Thoracic aorta (tissue), 2 donors: ENCODE measurements at regions not wholly inside any gene's neighbourhood (a gene's known extent, or its start where the extent isn't known, plus 50 kb on each side); places are given as distances from the start of the nearest gene placed in this dataset.

Experiments used
- ATAC-seq: fragments of 150-250 bp; one replicate; pipeline ENCODE4 v1.8.0; 2017; ENCODE audit warnings: low read depth; ENCODE audit not compliant: insufficient number of reproducible peaks, low FRiP score
- DNase-seq: peaks from one replicate; pipeline ENCODE4 v3.0.0-alpha.2; 2020; ENCODE audit warnings: low spot score
- H3K27ac ChIP-seq, 2 donors: fragments of 200-600 bp; sonication (generic); 1 replicate in 1 of 2; 2 replicates in 1 of 2; pipeline ENCODE4 v1.5.1; 2016; ENCODE audit warnings: mild to moderate bottlenecking in 2 of 2, moderate library complexity in 2 of 2
- H3K27me3 ChIP-seq: fragments of 200-600 bp; sonication (generic); replicated peaks from 2 replicates; pipeline ENCODE4 v1.6.0; 2016; ENCODE audit warnings: mild to moderate bottlenecking; ENCODE audit not compliant: insufficient read depth
- H3K36me3 ChIP-seq: fragments of 200-600 bp; sonication (generic); one replicate; pipeline ENCODE4 v1.5.1; 2016
- H3K4me1 ChIP-seq, 2 donors: fragments of 200-600 bp; sonication (generic); 1 replicate in 1 of 2; 2 replicates in 1 of 2; pipeline versions ENCODE4 v1.5.1 to v1.6.0; 2016; ENCODE audit warnings: low read depth in 2 of 2, mild to moderate bottlenecking in 1 of 2; ENCODE audit not compliant: control insufficient read depth in 1 of 2
- H3K4me3 ChIP-seq: fragments of 200-600 bp; sonication (generic); 2 replicates; pipeline ENCODE4 v1.5.1; 2016; ENCODE audit warnings: mild to moderate bottlenecking
- H3K9me3 ChIP-seq: fragments of 200-600 bp; sonication (generic); 2 replicates; pipeline ENCODE4 v1.5.1; 2016
- TF ChIP-seq, protein P1 (sequence below): fragments of 200-600 bp; sonication (generic); IDR thresholded peaks from one replicate; pipeline ENCODE4 v1.5.1; 2019; ENCODE audit warnings: antibody characterized with exemption

DNA sequence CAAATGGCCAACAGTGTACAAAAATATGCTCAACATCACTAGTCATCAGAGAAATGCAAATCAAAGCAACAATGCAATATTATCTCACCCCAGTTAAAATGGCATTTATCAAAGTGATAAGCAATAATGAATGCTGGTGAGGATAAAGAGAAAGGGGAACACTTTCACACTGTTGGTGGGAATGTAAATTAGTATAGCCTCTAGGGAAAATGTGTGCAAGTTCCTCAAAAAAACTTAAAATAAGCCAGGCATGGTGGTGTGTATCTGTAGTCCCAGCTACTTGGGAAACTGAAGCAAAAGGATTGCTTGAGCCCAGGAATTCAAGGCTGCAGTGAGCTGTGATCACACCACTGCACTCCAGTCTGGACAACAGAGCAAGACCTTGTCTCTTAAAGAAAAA lies 572.1 kb downstream of the NLGN4X start:
- TF ChIP-seq, protein P1, sequence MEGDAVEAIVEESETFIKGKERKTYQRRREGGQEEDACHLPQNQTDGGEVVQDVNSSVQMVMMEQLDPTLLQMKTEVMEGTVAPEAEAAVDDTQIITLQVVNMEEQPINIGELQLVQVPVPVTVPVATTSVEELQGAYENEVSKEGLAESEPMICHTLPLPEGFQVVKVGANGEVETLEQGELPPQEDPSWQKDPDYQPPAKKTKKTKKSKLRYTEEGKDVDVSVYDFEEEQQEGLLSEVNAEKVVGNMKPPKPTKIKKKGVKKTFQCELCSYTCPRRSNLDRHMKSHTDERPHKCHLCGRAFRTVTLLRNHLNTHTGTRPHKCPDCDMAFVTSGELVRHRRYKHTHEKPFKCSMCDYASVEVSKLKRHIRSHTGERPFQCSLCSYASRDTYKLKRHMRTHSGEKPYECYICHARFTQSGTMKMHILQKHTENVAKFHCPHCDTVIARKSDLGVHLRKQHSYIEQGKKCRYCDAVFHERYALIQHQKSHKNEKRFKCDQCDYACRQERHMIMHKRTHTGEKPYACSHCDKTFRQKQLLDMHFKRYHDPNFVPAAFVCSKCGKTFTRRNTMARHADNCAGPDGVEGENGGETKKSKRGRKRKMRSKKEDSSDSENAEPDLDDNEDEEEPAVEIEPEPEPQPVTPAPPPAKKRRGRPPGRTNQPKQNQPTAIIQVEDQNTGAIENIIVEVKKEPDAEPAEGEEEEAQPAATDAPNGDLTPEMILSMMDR, result no peak
- ATAC-seq, result no peak
- no peaks in the 10 kb centered on the region for H3K4me1 ChIP-seq
- H3K36me3 ChIP-seq, result no peaks in the 10 kb centered on the region
- H3K4me3 ChIP-seq, result no peak overlapping the region
- no peaks in the 10 kb centered on the region for H3K9me3 ChIP-seq
- H3K27me3 ChIP-seq, result no peaks in the 10 kb centered on the region
- no peak overlapping the region for H3K27ac ChIP-seq
- no peak for DNase-seq

DNA sequence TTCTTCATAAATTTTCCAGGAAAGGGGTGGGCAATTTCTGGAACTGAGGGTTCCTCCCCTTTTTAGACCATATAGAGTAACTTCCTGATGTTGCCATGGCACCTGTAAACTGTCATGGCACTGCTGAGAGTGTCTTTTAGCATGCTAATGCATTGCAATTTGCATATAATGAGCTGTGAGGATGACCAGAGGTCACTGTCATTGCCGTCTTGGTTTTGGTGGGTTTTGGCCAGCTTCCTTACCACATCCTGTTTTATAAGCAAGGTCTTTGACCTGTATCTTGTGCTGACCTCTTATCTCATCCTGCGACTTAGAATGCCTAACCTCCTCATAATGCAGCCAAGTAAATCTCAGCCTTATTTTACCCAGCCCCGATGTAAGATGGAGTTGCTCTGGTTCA lies 577.8 kb downstream of the NLGN4X start:
- Histone ChIP-seq H3K9me3 (no peaks in the 10 kb centered on the region), H3K4me1 (no peaks in the 10 kb centered on the region), H3K27me3 (no peaks in the 10 kb centered on the region), H3K27ac (no peak overlapping the region), H3K36me3 (no peaks in the 10 kb centered on the region), H3K4me3 (no peak overlapping the region)
- DNase-seq (no peak), ATAC-seq (no peak)
- TF ChIP-seq, protein P1, result no peak

DNA sequence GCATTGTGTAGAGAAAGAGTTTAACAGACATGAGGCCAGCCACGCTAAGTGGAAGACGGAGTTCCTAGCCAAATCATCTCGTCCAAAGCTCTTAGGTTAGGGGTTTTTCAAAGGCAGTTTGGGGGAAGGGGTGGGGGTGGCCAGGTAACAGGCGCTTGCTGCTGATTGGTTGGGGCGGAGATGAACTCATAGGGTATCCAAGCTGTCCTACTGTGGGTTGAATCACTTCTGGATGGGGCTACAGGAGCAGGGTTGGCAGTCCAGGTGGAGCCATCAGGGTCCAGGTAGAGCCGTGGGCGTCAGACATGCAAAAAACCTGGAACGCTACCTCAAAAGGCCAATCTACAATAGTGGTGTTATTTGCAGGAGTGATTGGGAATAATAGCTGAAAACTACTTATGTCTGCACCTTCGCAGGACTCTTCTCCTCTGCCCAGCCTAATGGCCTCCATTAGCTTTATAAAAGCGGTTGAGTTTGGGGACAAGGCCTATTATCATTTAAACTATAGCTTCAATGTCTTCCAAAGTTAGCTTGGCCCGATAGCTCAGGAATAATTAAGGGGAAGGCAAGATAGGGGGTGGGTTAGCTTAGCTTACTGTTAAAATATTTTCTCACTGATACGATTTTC lies 579.6 kb downstream of the NLGN4X start:
- Histone ChIP-seq H3K27me3 (no peaks in the 10 kb centered on the region), H3K9me3 (no peaks in the 10 kb centered on the region), H3K27ac (no peak overlapping the region), H3K36me3 (no peaks in the 10 kb centered on the region), H3K4me3 (no peak overlapping the region), H3K4me1 (no peaks in the 10 kb centered on the region)
- no peak for DNase-seq
- TF ChIP-seq, protein P1, result no peak
- ATAC-seq, result no peak

DNA sequence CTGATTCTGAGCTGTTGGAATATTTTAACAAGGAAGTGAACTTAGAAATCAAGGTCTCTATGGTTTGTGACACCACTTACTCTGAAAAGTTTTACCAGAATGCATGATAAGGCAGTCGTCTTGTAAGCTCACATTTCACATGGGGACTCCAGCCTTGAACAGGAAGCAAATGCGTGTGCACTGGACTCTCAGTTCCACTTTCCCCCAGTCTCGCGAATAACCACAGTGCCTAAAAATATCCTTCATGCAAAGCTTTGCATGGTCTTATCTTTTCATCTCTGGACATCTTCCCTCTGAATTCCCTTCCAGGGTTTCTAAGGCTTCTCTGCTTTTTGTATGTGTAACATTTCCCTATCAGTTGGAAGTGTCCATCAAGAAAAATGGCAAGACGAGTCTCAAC lies 581.8 kb downstream of the NLGN4X start:
- Histone ChIP-seq H3K4me1 (no peaks in the 10 kb centered on the region), H3K4me3 (no peak overlapping the region), H3K36me3 (no peaks in the 10 kb centered on the region), H3K27me3 (no peaks in the 10 kb centered on the region), H3K27ac (no peak overlapping the region), H3K9me3 (no peaks in the 10 kb centered on the region)
- ATAC-seq (no peak), DNase-seq (no peak)
- TF ChIP-seq, protein P1, result no peak

DNA sequence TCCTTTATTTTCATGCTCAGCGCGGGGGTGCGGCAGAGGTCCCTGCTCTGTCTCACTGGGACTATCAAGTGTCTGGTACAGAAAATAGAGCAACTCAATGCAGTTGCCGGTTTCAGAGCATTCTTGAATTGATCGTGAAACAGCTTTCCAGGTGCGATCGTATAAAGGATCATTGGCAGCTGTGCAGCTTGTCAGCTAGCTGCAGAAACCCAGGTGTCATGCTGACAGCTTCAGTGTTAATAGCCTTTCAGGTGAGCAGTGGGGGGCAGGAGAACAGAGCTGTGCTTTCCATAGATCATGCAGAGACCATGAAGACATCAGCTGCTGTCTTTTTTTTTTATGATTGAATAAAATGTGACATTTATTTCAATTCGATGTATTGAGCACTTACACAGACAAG lies 583.9 kb downstream of the NLGN4X start:
- H3K4me1 ChIP-seq, result no peaks in the 10 kb centered on the region
- no peak overlapping the region for H3K27ac ChIP-seq
- TF ChIP-seq, protein P1, result no peak
- ATAC-seq (no peak), DNase-seq (no peak)
- H3K9me3 ChIP-seq, result no peaks in the 10 kb centered on the region
- H3K36me3 ChIP-seq, result no peaks in the 10 kb centered on the region
- no peaks in the 10 kb centered on the region for H3K27me3 ChIP-seq
- no peak overlapping the region for H3K4me3 ChIP-seq
